Fibroblast of skin of left quadriceps (primary cell): ENCODE measurements at regions not wholly inside any gene's neighbourhood (a gene's known extent, or its start where the extent isn't known, plus 50 kb on each side); places are given as distances from the start of the nearest gene placed in this dataset.
"Not testable (repeated sequence)": the region's sequence is repeated elsewhere in the genome, so short reads cannot be mapped to it uniquely, and the experiment has no call there.

Experiments used
- DNase-seq, 2 experiments: peaks; one replicate each; pipeline ENCODE4 v3.0.0-alpha.2; 2013; ENCODE audit warnings: low read depth in 2 of 2

GRCh38 chr20:47440857-47441773 is 60.6 kb upstream of the NCOA3 start:
- DNase-seq: no peak

- no peak for DNase-seq
Observed at GRCh38 chr20:47441774-47442150, 59.9 kb upstream of the NCOA3 start.

- not testable (repeated sequence) for DNase-seq
Observed at GRCh38 chr20:47443060-47443459, 58.6 kb upstream of the NCOA3 start.

GRCh38 chr20:47444584-47444983 is 57.1 kb upstream of the NCOA3 start:
- DNase-seq: no peak

- no peak for DNase-seq
Observed at GRCh38 chr20:47445291-47445690, 56.4 kb upstream of the NCOA3 start.

GRCh38 chr20:47447350-47448296 is 54.1 kb upstream of the NCOA3 start:
- not testable (repeated sequence) for DNase-seq

GRCh38 chr20:47448429-47448828 is 53.3 kb upstream of the NCOA3 start:
- DNase-seq: no peak

GRCh38 chr20:47451602-47451904 is 50.1 kb upstream of the NCOA3 start:
- no peak for DNase-seq
